ENCODE measurements at regions not wholly inside any gene's neighbourhood (a gene's known extent, or its start where the extent isn't known, plus 50 kb on each side); places are given as distances from the start of the nearest gene placed in this dataset.
"Not testable (repeated sequence)": the region's sequence is repeated elsewhere in the genome, so short reads cannot be mapped to it uniquely, and the experiment has no call there.

DNA sequence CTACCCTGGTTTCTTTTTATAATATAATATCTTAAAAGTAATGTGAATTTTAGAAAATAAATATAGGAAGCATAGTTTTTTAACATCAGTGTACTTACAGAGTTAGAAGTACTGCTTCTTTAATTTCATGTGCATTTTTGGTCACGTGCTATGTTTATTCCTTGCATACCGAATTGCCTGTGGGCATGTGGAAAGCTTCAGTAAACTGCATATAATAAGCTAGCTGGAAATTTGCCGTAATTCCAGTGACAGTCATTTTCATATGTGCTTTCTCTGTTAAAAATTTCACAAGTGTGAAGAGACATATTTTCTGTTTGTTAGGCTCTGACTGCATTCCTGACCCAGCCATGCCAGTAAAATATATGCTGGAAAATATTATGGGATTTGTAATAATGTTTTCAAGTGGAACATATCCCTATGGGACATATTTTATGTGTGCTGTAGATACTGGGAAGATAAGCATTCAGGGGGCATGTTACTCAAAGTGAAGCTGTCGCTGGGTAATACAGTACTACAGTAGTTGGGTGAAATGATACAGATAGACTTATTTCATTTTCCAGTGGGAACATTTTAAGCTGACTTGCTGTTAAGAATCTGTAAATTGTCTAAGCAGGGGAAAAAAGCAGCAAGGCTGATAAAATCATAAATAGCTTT lies 616.7 kb downstream of the FRK start:
- DNase-seq = no peak

DNA sequence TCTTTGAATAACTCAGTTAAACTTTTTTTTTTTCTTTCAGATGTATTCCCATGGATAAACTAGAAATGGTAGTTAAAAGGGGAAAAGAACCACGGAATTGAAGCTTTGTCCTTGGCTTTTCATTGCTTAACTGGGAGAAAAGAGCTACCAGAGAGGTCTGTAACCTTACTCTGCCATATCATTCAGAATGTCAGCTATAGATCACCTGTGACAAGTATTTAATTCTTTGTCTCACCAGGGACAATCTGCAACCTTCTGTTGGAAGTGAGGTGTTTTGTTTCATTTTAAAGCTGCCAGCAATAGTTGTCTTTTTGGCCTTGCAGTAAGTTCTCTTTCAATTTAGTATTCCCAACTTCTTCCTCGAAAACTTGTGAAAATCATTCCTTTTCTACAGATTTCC lies 618.4 kb downstream of the FRK start:
- DNase-seq = no peak

DNA sequence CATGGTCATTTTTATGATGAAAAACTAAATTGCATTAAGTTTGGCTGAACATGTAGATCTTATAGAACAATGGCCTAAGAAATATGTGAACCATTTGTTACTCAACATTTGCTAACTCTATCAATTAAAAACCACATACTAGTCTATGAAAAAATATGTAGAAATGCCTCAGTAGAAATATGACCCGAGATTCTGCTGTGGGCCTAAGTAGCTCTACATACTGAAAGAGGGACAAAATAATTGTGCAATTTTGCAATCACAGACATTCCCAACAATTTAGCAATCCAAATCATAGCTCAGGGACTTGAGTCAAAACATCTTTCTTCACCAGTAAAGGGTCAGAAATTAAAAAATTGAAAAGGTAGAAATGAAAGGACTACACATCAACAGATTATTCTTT lies 619.0 kb downstream of the FRK start:
- no peak for DNase-seq

GRCh38 chr6:115415378-115415777 lies 645.3 kb downstream of the FRK start:
- no peak for DNase-seq

DNA sequence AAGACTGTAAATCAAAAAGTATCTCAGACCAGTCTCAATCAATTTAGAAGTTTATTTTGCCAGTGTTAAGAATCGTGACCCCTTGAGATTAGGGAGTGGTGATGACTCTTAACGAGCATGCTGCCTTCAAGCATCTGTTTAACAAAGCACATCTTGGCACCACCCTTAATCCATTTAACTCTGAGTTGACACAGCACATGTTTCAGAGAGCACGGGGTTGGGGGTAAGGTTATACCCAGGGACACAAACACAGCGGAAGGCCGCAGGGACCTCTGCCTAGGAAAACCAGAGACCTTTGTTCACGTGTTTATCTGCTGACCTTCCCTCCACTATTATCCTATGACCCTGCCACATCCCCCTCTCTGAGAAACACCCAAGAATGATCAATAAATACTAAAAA lies 645.8 kb downstream of the FRK start:
- not testable (repeated sequence) for DNase-seq

DNA sequence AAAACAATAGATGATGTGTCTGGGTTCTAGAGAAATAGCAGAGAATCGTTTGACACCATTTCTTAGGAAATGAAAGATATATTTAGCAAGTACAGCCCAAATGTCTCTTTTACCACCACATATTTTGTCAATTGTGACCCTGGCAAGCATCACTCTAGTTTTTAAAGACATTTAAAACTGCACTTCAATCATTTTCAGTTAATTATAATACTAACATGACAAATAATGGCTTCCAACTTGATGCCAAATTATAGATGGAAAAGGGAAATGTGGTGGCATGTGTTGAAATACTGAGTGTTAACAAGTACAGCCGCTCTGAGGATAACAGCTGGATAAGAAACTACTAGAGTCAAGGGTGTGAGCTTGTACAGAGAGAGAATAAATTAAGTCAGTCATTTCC lies 648.9 kb downstream of the FRK start:
- DNase-seq = no peak

- no peak for DNase-seq
These were observed 656.2 kb downstream of the FRK start for GRCh38 chr6:115404446-115404845.

GRCh38 chr6:115398607-115399006 lies 662.1 kb downstream of the FRK start:
- DNase-seq = no peak

DNA sequence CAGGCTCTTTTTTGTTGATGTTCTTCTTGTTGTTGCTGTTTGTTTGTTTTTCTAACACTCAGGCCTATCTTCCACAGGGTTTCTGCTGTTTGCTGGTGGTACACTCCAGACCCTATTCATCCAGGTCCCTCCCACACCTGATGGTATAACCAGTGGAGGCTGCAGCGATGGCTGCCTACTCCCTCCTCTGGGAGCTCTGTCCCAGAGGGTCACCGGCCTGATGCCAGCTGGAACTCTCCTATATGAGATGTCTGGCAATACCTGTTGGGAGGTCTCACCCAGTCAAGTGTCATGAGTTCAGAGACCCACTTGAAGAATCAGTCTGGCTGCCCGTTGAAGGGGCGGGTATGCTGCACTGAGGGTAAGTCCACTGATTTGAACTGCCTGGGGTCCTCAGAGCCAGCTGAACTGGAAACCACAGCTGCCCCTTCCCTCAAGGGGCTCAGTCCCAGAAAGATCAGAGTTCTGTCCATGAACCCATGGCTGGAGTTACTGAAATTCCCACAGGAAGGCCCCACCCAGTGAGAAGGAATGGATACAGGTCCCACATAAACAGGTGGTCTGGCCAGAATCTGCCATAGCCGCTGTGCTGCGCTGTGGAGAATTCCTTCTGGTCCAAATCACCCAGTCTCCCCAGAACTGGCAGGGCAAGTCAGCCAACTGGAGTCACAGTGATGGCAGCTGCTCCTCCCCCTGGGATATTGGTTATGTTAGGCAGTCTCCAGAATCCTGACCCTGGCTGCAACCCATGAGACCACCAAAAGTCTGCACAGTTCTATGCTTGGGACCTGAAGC lies 664.4 kb downstream of the FRK start:
- no peak for DNase-seq

DNA sequence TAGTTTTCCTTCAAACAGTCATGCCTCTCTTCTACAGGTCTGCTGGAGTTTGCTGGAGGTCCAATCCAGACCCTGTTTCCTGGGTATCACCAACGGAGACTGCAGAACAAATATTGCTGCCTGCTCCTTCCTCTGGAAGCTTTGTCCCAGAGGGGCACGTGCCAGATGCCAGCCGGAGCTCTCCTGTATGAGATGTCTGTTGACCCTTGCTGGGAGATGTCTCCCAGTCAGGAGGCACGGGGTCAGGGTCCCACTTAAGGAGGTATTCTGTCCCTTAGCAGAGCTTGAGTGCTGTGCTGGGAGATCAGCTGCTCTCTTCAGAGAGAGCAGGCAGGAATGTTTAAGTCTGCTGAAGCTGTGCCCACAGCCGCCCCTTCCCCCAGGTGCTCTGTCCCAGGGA lies 666.9 kb downstream of the FRK start:
- no peak for DNase-seq

DNA sequence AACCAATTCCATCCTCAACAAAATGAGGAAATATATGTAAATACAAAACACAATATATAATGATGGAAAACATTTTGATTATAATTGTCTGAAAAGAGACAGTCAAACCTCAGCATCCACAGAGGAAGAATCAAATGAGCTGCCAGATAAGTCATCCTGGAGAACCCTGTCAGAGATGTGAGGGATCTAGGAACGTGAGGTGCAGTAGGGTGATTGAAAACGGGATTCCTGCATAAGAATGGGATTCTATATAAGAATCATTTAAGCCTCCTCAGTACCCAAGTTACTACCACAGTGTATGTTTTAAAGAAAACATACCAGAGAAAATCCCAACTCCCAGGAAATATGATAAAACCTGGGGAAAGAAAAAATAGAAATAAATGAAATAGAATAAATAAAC lies 690.5 kb downstream of the FRK start:
- no peak for DNase-seq

- DNase-seq = no peak
These were observed 694.9 kb downstream of the FRK start for GRCh38 chr6:115365783-115366182.

GRCh38 chr6:115363379-115363778 lies 697.3 kb downstream of the FRK start:
- DNase-seq = no peak

GRCh38 chr6:115362234-115362633 lies 698.5 kb downstream of the FRK start:
- no peak for DNase-seq

DNA sequence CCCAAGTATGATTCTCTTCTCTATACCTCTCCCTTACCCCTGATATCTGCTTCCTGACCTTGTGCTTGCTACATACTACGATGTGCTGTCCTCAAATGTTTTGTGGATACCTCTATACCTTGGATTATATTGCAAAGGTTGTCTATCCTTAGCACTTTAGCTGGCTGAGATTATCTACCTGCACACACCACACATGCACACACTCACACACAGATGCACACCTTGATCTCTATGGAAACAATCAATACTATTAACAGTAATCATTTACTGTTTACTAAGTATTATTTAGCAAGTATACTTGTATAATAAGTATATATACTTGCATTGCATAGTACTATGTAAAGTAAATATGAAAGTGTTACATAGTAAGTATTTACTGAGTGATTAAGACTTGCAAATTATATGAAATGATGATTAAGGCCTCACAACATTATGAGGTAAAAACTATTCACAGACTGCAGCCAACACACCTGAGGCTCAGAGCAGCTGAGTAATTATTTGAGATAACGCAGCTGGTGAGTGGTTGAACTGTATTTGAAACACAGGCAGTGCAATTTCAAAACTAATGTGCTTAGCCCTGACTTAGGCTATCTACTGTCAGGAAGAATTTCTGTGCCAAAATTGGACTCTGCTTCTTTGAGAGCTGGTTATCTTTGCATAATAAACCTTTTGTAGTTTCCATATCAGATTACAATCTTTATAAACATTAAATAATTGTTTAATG lies 699.9 kb downstream of the FRK start:
- DNase-seq = no peak

- DNase-seq = no peak
These were observed 702.1 kb downstream of the FRK start for GRCh38 chr6:115358616-115359015.

GRCh38 chr6:115356371-115356770 lies 704.3 kb downstream of the FRK start:
- DNase-seq = no peak

- no peak for DNase-seq
These were observed 737.7 kb downstream of the FRK start for GRCh38 chr6:115323001-115323400.

- DNase-seq = no peak
These were observed 740.9 kb downstream of the FRK start for GRCh38 chr6:115319823-115320222.

DNA sequence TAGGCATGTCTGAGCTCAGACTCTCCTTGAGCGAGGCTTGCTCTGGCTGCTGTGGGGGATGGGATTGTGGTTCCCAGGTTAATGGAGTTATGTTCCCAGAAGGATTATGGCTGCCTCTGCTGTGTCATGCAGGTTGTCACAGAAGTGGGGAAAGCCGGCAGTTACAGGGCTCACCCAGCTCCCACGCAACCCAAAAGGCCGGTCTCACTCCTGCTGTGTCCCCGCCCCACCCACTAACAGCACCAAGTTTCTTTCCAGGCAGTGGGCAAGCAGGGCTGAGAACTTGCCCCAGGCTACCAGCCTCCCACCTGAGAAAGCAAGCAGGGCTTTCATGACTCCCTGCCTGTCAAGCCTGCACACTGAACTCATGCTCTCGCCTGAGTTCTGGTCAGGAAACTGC lies 750.5 kb downstream of the FRK start:
- DNase-seq = no peak

- DNase-seq = no peak
These were observed 758.0 kb downstream of the FRK start for GRCh38 chr6:115302731-115303130.

DNA sequence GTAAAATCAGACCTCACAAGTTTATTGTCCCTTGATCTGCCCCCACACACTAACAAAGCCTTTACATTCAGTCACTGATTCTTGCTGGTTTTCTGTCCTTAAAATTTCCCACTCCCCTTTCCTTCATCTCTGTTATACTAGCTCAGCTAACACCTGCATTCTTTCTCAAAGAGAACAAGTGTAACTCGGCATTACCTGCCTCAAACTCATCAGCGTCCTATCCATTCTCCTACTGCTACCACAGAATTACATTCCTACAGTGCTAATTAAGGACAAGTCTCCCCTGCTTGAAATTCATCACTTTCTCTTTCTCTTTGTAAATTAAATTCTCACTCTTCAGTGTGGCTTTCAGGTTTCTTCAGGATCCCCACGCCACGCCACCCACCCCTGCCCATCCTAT lies 773.2 kb downstream of the FRK start:
- DNase-seq = no peak
